ENCODE measurements at regions not wholly inside any gene's neighbourhood (a gene's known extent, or its start where the extent isn't known, plus 50 kb on each side); places are given as distances from the start of the nearest gene placed in this dataset.

DNA sequence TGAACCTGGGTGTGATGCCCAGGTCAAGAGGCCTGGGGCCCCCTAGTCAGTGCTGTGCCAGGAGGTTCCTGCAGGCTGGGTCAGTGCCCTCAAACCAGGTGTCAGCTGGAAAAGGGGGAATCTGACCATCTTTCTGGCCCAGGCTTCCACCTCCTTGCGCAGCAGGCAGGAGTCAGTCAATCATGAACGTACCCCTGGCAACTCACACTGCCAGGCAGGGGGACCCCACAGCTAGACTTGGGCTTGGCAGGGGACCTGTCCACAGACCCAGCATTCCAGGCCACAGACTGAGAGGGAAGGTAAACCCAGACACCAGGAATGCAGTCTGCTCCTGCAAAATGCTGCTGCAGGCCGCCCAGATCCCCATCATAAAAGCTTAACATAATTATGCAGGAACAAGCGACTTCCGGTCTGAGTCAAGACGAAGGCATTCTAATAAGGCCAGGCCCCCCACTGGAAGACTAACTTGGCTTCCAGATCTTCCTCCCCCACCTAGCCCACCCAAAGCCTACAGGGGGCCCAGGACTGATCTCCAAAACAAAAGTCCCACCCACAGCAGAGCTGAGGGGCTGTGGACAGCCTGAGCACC is 156.3 kb downstream of the BCOR start:
- DNase-seq (ENCODE audit: low spot score in 2 of 2) = no peak
- Histone ChIP-seq H3K36me3 (no peaks in the 10 kb centered on the region), H3K4me3 (no peak overlapping the region), H3K27me3 (no peaks in the 10 kb centered on the region), H3K9me3 (peaks cover 0 to 4% (median 0%) of the 10 kb centered on the region in 4 donors), H3K4me1 (no peaks in the 10 kb centered on the region), H3K27ac (no peak overlapping the region)
- 83% methylated on average over 6 of the region's 6 CpGs; no CpG with 5 or more reads in 1 of the 2 donors for WGBS, 2 donors
- TF ChIP-seq EP300 (IDR thresholded peaks at IDR 0.05) (no peak), POLR2A (IDR thresholded peaks at IDR 0.05) (no peak)
- TF ChIP-seq, protein P1, sequence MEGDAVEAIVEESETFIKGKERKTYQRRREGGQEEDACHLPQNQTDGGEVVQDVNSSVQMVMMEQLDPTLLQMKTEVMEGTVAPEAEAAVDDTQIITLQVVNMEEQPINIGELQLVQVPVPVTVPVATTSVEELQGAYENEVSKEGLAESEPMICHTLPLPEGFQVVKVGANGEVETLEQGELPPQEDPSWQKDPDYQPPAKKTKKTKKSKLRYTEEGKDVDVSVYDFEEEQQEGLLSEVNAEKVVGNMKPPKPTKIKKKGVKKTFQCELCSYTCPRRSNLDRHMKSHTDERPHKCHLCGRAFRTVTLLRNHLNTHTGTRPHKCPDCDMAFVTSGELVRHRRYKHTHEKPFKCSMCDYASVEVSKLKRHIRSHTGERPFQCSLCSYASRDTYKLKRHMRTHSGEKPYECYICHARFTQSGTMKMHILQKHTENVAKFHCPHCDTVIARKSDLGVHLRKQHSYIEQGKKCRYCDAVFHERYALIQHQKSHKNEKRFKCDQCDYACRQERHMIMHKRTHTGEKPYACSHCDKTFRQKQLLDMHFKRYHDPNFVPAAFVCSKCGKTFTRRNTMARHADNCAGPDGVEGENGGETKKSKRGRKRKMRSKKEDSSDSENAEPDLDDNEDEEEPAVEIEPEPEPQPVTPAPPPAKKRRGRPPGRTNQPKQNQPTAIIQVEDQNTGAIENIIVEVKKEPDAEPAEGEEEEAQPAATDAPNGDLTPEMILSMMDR (IDR thresholded peaks at IDR 0.05) = no peak

DNA sequence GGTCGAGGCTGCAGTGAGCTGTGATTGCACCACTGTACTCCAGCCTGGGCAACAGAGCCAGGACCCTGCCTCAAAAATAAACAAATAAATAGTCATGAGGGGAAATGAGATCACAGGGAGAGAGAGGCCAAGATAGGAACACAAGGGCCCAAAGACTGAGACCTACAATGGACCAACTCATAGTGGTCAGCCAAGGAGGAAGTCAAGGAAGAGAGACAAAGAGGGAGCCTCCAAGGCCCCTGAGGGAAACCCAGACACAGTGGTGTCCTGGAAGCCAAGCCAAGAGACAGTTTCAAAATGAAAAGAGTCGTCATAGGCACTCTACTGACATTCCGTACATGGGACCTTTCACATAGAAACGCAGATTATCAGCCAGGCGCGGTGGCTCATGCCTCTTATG is 153.3 kb downstream of the BCOR start:
- no peak overlapping the region for H3K27ac ChIP-seq
- TF ChIP-seq POLR2A (IDR thresholded peaks at IDR 0.05) = no peak
- TF ChIP-seq, protein P1 (IDR thresholded peaks at IDR 0.05) = no peak
- no peak for TF ChIP-seq EP300 (IDR thresholded peaks at IDR 0.05)
- WGBS, 2 donors = 81 to 88% methylated on average over 6 of the region's 6 CpGs
- H3K4me3 ChIP-seq = no peak overlapping the region
- H3K4me1 ChIP-seq = no peaks in the 10 kb centered on the region
- H3K27me3 ChIP-seq = no peaks in the 10 kb centered on the region
- no peaks in the 10 kb centered on the region for H3K36me3 ChIP-seq
- DNase-seq (ENCODE audit: low spot score in 2 of 2) = no peak
- peaks cover 0 to 4% (median 0%) of the 10 kb centered on the region in 4 donors for H3K9me3 ChIP-seq

DNA sequence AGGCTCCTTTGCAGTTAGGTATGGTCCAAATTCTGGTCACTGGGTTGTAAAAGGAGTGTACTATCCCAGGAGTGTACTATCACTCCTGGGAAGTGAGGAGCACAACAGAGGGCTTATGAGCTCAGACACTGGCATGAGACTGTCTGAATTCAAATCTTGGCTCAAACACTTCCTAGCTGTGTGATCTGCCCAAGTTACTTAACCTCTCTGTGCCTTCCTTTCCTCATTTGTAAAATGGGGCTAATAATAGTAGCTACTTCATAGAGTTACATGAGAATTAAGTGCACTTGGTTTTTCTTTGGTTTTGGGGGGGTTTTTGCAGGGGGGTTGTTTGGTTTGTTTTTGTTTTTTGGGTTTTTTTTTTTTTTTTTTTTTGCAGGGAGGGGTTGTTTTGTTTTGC is 152.0 kb downstream of the BCOR start:
- H3K4me1 ChIP-seq = no peaks in the 10 kb centered on the region
- H3K27ac ChIP-seq = no peak overlapping the region
- H3K27me3 ChIP-seq = no peaks in the 10 kb centered on the region
- H3K36me3 ChIP-seq = no peaks in the 10 kb centered on the region
- no peak for DNase-seq (ENCODE audit: low spot score in 2 of 2)
- H3K4me3 ChIP-seq = no peak overlapping the region
- no peak for TF ChIP-seq EP300 (IDR thresholded peaks at IDR 0.05)
- no peak for TF ChIP-seq POLR2A (IDR thresholded peaks at IDR 0.05)
- TF ChIP-seq, protein P1 (IDR thresholded peaks at IDR 0.05) = no peak
- peaks cover 0 to 4% (median 0%) of the 10 kb centered on the region in 4 donors for H3K9me3 ChIP-seq

DNA sequence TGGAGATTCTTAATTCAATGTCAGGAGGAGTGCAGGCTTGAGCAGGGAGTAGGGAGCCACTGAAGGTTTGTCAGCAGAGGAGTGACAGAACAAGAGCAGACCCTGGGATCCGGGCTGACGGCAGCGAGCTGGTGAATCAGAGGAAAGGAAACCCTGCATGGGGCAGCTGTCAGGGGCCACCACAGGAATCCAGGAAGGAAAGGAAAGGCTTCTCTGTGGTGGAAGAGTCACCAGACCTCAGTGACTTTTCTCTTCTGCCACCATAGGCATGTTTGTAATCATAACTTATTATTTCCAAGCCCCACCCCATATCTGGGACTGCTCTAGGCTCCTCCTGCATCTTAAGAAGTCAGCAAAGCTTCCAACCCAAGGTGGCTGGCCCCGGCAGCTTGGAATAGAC is 150.9 kb downstream of the BCOR start:
- H3K27me3 ChIP-seq = no peaks in the 10 kb centered on the region
- TF ChIP-seq EP300 (IDR thresholded peaks at IDR 0.05) (no peak), POLR2A (IDR thresholded peaks at IDR 0.05) (no peak)
- TF ChIP-seq, protein P1 (IDR thresholded peaks at IDR 0.05) = no peak
- no peaks in the 10 kb centered on the region for H3K36me3 ChIP-seq
- DNase-seq (ENCODE audit: low spot score in 2 of 2) = no peak
- H3K4me3 ChIP-seq = no peak overlapping the region
- WGBS, 2 donors = 85 to 89% methylated on average over 4 of the region's 4 CpGs
- H3K4me1 ChIP-seq = no peaks in the 10 kb centered on the region
- H3K9me3 ChIP-seq = peaks cover 0 to 4% (median 0%) of the 10 kb centered on the region in 4 donors
- H3K27ac ChIP-seq = no peak overlapping the region

DNA sequence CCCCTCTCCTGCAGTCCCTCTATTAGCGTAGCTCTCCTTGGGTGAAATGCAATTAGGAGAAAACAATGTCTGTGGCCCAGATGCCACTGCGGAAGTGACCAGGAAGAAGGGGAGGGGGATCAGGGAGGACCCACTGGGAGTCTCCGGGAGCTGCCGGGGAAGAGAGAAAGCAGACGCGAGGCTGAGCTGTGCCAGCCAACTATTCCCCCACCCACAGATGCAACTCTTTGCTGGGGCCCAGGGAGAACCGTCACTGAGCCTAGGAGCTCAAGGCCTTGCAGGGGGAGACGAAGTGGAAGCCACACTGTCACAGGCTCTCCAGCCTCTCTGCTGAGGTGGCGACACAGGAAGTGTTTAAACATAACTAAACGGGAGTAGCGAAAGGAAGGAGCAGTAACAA is 149.2 kb downstream of the BCOR start:
- WGBS, 2 donors = 45 to 50% methylated on average over 7 to 11 of the region's 11 CpGs

More for the DNA sequence above, 149.2 kb downstream of the BCOR start:
- H3K4me3 ChIP-seq = no peak overlapping the region
- H3K4me1 ChIP-seq = no peaks in the 10 kb centered on the region
- H3K27me3 ChIP-seq = no peaks in the 10 kb centered on the region
- peaks cover 0 to under 1% (median 0%) of the 10 kb centered on the region in 4 donors for H3K9me3 ChIP-seq
- H3K27ac ChIP-seq = no peak overlapping the region
- no peaks in the 10 kb centered on the region for H3K36me3 ChIP-seq
- DNase-seq (ENCODE audit: low spot score in 2 of 2) = no peak
- TF ChIP-seq POLR2A (IDR thresholded peaks at IDR 0.05) (no peak), EP300 (IDR thresholded peaks at IDR 0.05) (no peak)
- TF ChIP-seq, protein P1 (IDR thresholded peaks at IDR 0.05) = no peak
